ENCODE measurements at regions not wholly inside any gene's neighbourhood (a gene's known extent, or its start where the extent isn't known, plus 50 kb on each side); places are given as distances from the start of the nearest gene placed in this dataset.

- no peak for TF ChIP-seq POLR2A (IDR thresholded peaks at IDR 0.05; ENCODE audit: low read depth, low read length)
- TF ChIP-seq TAF1 (IDR thresholded peaks at IDR 0.05; ENCODE audit: low read depth, low read length), result no peak
- no peak for TF ChIP-seq POLR2AphosphoS5 (IDR thresholded peaks at IDR 0.05; ENCODE audit: low read depth, low read length)
- TF ChIP-seq POU2F2 (IDR thresholded peaks at IDR 0.05; ENCODE audit: low read depth, low read length), result no peak
- TF ChIP-seq SPI1 (IDR thresholded peaks at IDR 0.05; ENCODE audit: low read depth, low read length), result no peak
- no peak for TF ChIP-seq PAX5 (IDR thresholded peaks at IDR 0.05; ENCODE audit: insufficient read depth, low read length, severe bottlenecking)
Measured at GRCh38 chr15:39114690-39115378, 466.0 kb upstream of the THBS1 start.
